K562 (cell line): ENCODE measurements at regions not wholly inside any gene's neighbourhood (a gene's known extent, or its start where the extent isn't known, plus 50 kb on each side); places are given as distances from the start of the nearest gene placed in this dataset.

Experiments
- ATAC-seq: fragments of 200-7000 bp; cut with Tn5 transposase; 3 replicates; pipeline ENCODE4 v1.9.1; 2020; ENCODE audit warnings: moderate library complexity
- BruUV-seq: library from RNA; stranded (reverse); fragments of 400-500 nt; replicated peaks from 2 replicates; lab custom pipeline; 2021; lab: Mats Ljungman, UMichigan
- CTCF ChIA-PET: fragments of 300-600 bp; formaldehyde crosslinking; extraction: SDS; loops from one replicate; lab custom pipeline; 2021; ENCODE audit warnings: low intra/inter-chr PET ratio; lab: Yijun Ruan, JAX
- POLR2A ChIA-PET: fragments of 300-600, 350-650 bp; sonication (Branson Sonifier 250); formaldehyde crosslinking; extraction: SDS; loops from one replicate; lab custom pipeline; 2021; ENCODE audit warnings: antibody characterized with exemption, inconsistent platforms; lab: Yijun Ruan, JAX
- DNase-seq, 4 experiments: peaks; one replicate each; pipeline versions ENCODE4 v3.0.0 to v3.0.0-alpha.2; 2011 to 2018; ENCODE audit warnings: low spot score in 3 of 4, mixed read lengths in 3 of 4; ENCODE audit errors: extremely low read depth in 1 of 4
- FAIRE-seq: peaks from 2 replicates; lab custom pipeline; 2011; peaks lifted over from hg19 to GRCh38; lab: Jason Lieb, UNC
- H2AFZ ChIP-seq: 2 replicates; pipeline ENCODE4 v1.6.0; 2011; ENCODE audit warnings: low read depth, low read length, control low read depth, inconsistent platforms
- H3K27ac ChIP-seq: fragments of 200-600 bp; 3 replicates; pipeline ENCODE4 v1.8.0; 2011; ENCODE audit warnings: low read depth, mild to moderate bottlenecking, control low read depth, inconsistent platforms, low read length, moderate library complexity, mixed read lengths; ENCODE audit errors: extremely low read depth
- H3K27me3 ChIP-seq, 2 experiments: fragments of 300-600 bp in 1 of 2; 2 replicates in 1 of 2; 3 replicates in 1 of 2; pipeline versions ENCODE4 v1.6.0 to v1.8.0; 2011; ENCODE audit warnings: inconsistent platforms in 2 of 2, low read length in 2 of 2, mild to moderate bottlenecking in 1 of 2, mixed read lengths in 1 of 2, moderate library complexity in 1 of 2; ENCODE audit not compliant: control insufficient read depth in 2 of 2, insufficient read depth in 2 of 2
- H3K36me3 ChIP-seq: fragments of 300-600 bp; 3 replicates; pipeline ENCODE4 v1.8.0; 2011; ENCODE audit warnings: mild to moderate bottlenecking, low read length, inconsistent platforms; ENCODE audit not compliant: control insufficient read depth, insufficient read depth
- H3K4me1 ChIP-seq, 2 experiments: fragments of 200-600 bp in 1 of 2; replicated peaks in 1 of 2; 2 replicates in 1 of 2; 3 replicates in 1 of 2; pipeline versions ENCODE4 v1.5.1 to v1.8.0; 2011; ENCODE audit warnings: inconsistent platforms in 2 of 2, low read length in 2 of 2, mild to moderate bottlenecking in 1 of 2, mixed read lengths in 1 of 2, moderate library complexity in 1 of 2; ENCODE audit not compliant: control insufficient read depth in 2 of 2, insufficient read depth in 2 of 2
- H3K4me2 ChIP-seq: 2 replicates; pipeline ENCODE4 v1.6.1; 2011; ENCODE audit warnings: low read length, control low read depth, inconsistent platforms, mixed read lengths; ENCODE audit not compliant: insufficient read depth
- H3K4me3 ChIP-seq: fragments of 200-600 bp; sonication (generic), shearing (Covaris generic); 2 replicates; pipeline ENCODE4 v1.5.1; 2016; ENCODE audit warnings: control low read depth, inconsistent platforms
- H3K79me2 ChIP-seq: fragments of 200-600 bp; 3 replicates; pipeline ENCODE4 v1.8.0; 2011; ENCODE audit warnings: low read length, inconsistent platforms; ENCODE audit not compliant: control insufficient read depth, insufficient read depth
- H3K9ac ChIP-seq, 2 experiments: 2 replicates each; pipeline versions ENCODE4 v1.6.0 to v1.6.1; 2011; ENCODE audit warnings: low read depth in 2 of 2, low read length in 2 of 2, control low read depth in 1 of 2, inconsistent platforms in 1 of 2, mild to moderate bottlenecking in 1 of 2, mixed read lengths in 1 of 2; ENCODE audit not compliant: insufficient read depth in 1 of 2
- H3K9me1 ChIP-seq: one replicate; pipeline ENCODE4 v1.6.0; 2011; ENCODE audit warnings: inconsistent platforms, mild to moderate bottlenecking, low read length, moderate library complexity; ENCODE audit not compliant: control insufficient read depth, insufficient read depth
- H3K9me3 ChIP-seq: replicated peaks from 2 replicates; pipeline ENCODE4 v1.5.1; 2011; ENCODE audit warnings: low read depth, low read length, inconsistent platforms; ENCODE audit not compliant: control insufficient read depth, insufficient read depth
- H4K20me1 ChIP-seq: replicated peaks from 2 replicates; pipeline ENCODE4 v1.6.1; 2011; ENCODE audit warnings: low read length, inconsistent platforms, mixed read lengths; ENCODE audit not compliant: control insufficient read depth, insufficient read depth
- GATA2 ChIP-seq: sonication (generic); formaldehyde crosslinking; IDR thresholded peaks from 2 replicates; pipeline ENCODE4 v1.4.0; 2020; ENCODE audit warnings: mild to moderate bottlenecking, missing genetic modification reagents
- HDAC1 ChIP-seq, 2 experiments: fragments of 450-650 bp; IDR thresholded peaks; 2 replicates each; pipeline ENCODE4 v1.6.1; 2016 to 2017; ENCODE audit warnings: inconsistent platforms in 1 of 2, mild to moderate bottlenecking in 1 of 2, moderate library complexity in 1 of 2
- MECOM ChIP-seq: fragments of 250-450 bp; sonication (Bioruptor Pico); IDR thresholded peaks from 2 replicates; pipeline ENCODE4 v1.8.0; 2022; ENCODE audit warnings: inconsistent platforms
- NEUROD1 ChIP-seq: fragments of 150-350 bp; IDR thresholded peaks from 2 replicates; pipeline ENCODE4 v1.6.1; 2014; ENCODE audit warnings: borderline replicate concordance, low read length, low read depth; ENCODE audit not compliant: partially characterized antibody
- NFE2 ChIP-seq: IDR thresholded peaks from 2 replicates; pipeline ENCODE4 v1.6.1; 2014; ENCODE audit warnings: antibody characterized with exemption, low read depth
- PPARD ChIP-seq: fragments of 250-450 bp; sonication (Bioruptor Pico); IDR thresholded peaks from 2 replicates; pipeline ENCODE4 v1.8.0; 2022; ENCODE audit warnings: inconsistent platforms, mild to moderate bottlenecking, moderate library complexity
- RBM25 ChIP-seq: fragments of 200-400 bp; formaldehyde crosslinking; IDR thresholded peaks from 2 replicates; pipeline ENCODE4 v1.6.1; 2018; ENCODE audit warnings: low read length, low read depth, moderate library complexity; ENCODE audit not compliant: severe bottlenecking
- SMARCB1 ChIP-seq: IDR thresholded peaks from 2 replicates; pipeline ENCODE4 v1.6.1; 2011; ENCODE audit warnings: improper control_type of control experiment, low read depth; ENCODE audit not compliant: insufficient read length
- SMC3 ChIP-seq: conservative IDR thresholded peaks from 2 replicates; pipeline ENCODE4 v1.6.1; 2011; ENCODE audit warnings: low read depth, low read length, improper control_type of control experiment; ENCODE audit not compliant: insufficient read depth
- TAF7 ChIP-seq: fragments of 450-650 bp; IDR thresholded peaks from 2 replicates; pipeline ENCODE4 v1.6.1; 2016; ENCODE audit warnings: missing genetic modification characterization, missing compliant biosample characterization
- TCF3 ChIP-seq: sonication (generic); formaldehyde crosslinking; IDR thresholded peaks from 2 replicates; pipeline ENCODE4 v1.4.0; 2020; ENCODE audit warnings: mild to moderate bottlenecking, missing genetic modification reagents
- TOE1 ChIP-seq, 2 experiments: fragments of 450-650 bp in 1 of 2; sonication (generic) in 1 of 2; formaldehyde crosslinking in 1 of 2; IDR thresholded peaks; 2 replicates each; pipeline versions ENCODE4 v1.7.1 to v1.8.0; 2016 to 2022; ENCODE audit warnings: borderline replicate concordance in 2 of 2, mild to moderate bottlenecking in 2 of 2, antibody characterized with exemption in 1 of 2, inconsistent platforms in 1 of 2, low read depth in 1 of 2, missing genetic modification reagents in 1 of 2, moderate library complexity in 1 of 2
- TSC22D4 ChIP-seq: fragments of 450-650 bp; IDR thresholded peaks from 2 replicates; pipeline ENCODE4 v1.6.1; 2016; ENCODE audit warnings: missing genetic modification characterization, missing biosample characterization, control low read depth
- ZNF3 ChIP-seq: fragments of 250-450 bp; sonication (Bioruptor Pico); IDR thresholded peaks from 2 replicates; pipeline ENCODE4 v1.5.0; 2021; ENCODE audit warnings: mild to moderate bottlenecking, moderate library complexity
- ZNF347 ChIP-seq: fragments of 450-650 bp; formaldehyde crosslinking; IDR thresholded peaks from 2 replicates; pipeline ENCODE4 v1.4.0; 2020; ENCODE audit warnings: low read depth, mild to moderate bottlenecking, moderate library complexity
- ZNF518B ChIP-seq: fragments of 250-450 bp; sonication (Bioruptor Pico); IDR thresholded peaks from 2 replicates; pipeline ENCODE4 v1.5.0; 2021; ENCODE audit warnings: mild to moderate bottlenecking, moderate library complexity
- WGBS: fragments of 100-300 bp; shearing (Covaris generic); methylation state at CpG from one replicate; pipeline ENCODE4 v1.1.6; 2016; ENCODE audit warnings: low coverage, mixed read lengths; ENCODE audit not compliant: insufficient coverage; ENCODE audit errors: missing lambda C conversion rate; 5-methylcytosine and 5-hydroxymethylcytosine counted together
- in situ Hi-C: fragments of 300-500 bp; cut with MboI; formaldehyde crosslinking; loops from 4 replicates; pipeline ENCODE4 v1.15.0; 2018; ENCODE audit warnings: inconsistent platforms, mixed read lengths
- intact Hi-C: fragments of 100-400 bp; cut with micrococcal nuclease; formaldehyde crosslinking; loops from 2 replicates; pipeline ENCODE4 v1.14.2; 2022

DNA sequence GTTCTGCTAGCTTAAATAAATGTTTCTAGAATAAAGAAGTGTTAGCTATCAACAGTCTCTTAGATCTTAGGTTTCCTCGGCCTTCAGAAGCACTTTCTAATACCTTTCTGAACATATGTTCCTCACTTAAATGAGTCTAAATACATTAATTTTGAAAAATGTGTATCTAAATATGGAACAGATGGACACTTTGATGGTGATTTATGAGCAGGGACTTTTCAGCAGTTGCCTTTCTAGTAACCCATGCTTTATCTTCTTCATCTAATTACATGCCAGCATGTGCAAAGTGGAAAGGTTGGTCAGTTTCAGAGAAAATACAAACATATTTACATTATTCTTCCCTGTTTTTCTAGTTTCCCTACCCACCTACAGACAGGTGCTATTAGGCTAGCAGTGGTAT, 797.0 kb upstream of the CHAC2 start:
- WGBS, result 0% methylated on average over 1 of the region's 1 CpG
- H3K4me1 ChIP-seq, result no peaks in the 10 kb centered on the region
- no peak for ATAC-seq
- no peak overlapping the region for H3K27ac ChIP-seq
- H3K9me1 ChIP-seq, result no peaks in the 10 kb centered on the region
- no peak overlapping the region for H3K4me2 ChIP-seq
- no peak overlapping the region for H3K4me3 ChIP-seq
- no peak for DNase-seq
- H2AFZ ChIP-seq, result no peak overlapping the region
- TF ChIP-seq MECOM, result no peak
- TF ChIP-seq TSC22D4 (tag), result no peak
- no peak for TF ChIP-seq GATA2 (CRISPR knock-in tag)
- TF ChIP-seq TAF7 (tag), result no peak
- no peak for TF ChIP-seq SMC3
- no peak for TF ChIP-seq NEUROD1
- no peak for TF ChIP-seq TOE1 (IDR thresholded peaks at IDR 0.05; ENCODE audit: borderline replicate concordance)
- TF ChIP-seq TOE1 (CRISPR knock-in tag; IDR thresholded peaks at IDR 0.05; ENCODE audit: borderline replicate concordance, low read depth), result no peak
- TF ChIP-seq NFE2, result no peak
- no peak for TF ChIP-seq SMARCB1
- TF ChIP-seq PPARD, result no peak
- TF ChIP-seq ZNF347 (CRISPR knock-in tag), result no peak
- no peak for TF ChIP-seq ZNF518B
- no peak for TF ChIP-seq ZNF3 (CRISPR knock-in tag)
- no peak for TF ChIP-seq TCF3 (CRISPR knock-in tag)
- no peak for TF ChIP-seq HDAC1 (IDR thresholded peaks at IDR 0.05)
- TF ChIP-seq RBM25, result no peak
- no peaks in the 10 kb centered on the region for H3K27me3 ChIP-seq
- BruUV-seq, result no TSS peak
- no peaks in the 10 kb centered on the region for H3K36me3 ChIP-seq
- intact Hi-C loops (no loop called here), in situ Hi-C loops (no loop called here)
- no peaks in the 10 kb centered on the region for H3K79me2 ChIP-seq
- H3K9me3 ChIP-seq, result no peaks in the 10 kb centered on the region
- FAIRE-seq, result no peak
- POLR2A ChIA-PET, result no interaction called here
- CTCF ChIA-PET, result no interaction called here
- H4K20me1 ChIP-seq, result no peaks in the 10 kb centered on the region
- H3K9ac ChIP-seq, result no peak overlapping the region
